ENCODE measurements at regions not wholly inside any gene's neighbourhood (a gene's known extent, or its start where the extent isn't known, plus 50 kb on each side); places are given as distances from the start of the nearest gene placed in this dataset.
"Not testable (repeated sequence)": the region's sequence is repeated elsewhere in the genome, so short reads cannot be mapped to it uniquely, and the experiment has no call there.

DNA sequence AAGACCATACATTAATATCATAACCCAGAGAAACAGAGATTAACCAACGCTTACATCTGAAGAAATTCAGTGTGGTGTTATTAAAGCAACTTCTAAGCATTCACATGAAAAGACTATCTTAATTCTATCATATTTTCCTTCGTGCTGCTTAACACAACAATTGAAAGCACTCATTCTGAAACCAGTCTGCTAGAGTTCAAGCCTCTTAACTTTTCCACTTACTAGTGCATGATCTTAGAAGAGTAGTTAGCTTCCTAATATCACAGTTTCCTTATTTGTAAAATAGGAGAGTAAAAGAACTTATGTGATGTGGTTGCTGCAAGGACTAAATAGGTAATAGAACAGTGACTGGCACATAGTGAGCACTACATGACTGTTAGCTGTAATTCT lies 379.3 kb downstream of the TRIM36 start:
- DNase-seq: no peak

DNA sequence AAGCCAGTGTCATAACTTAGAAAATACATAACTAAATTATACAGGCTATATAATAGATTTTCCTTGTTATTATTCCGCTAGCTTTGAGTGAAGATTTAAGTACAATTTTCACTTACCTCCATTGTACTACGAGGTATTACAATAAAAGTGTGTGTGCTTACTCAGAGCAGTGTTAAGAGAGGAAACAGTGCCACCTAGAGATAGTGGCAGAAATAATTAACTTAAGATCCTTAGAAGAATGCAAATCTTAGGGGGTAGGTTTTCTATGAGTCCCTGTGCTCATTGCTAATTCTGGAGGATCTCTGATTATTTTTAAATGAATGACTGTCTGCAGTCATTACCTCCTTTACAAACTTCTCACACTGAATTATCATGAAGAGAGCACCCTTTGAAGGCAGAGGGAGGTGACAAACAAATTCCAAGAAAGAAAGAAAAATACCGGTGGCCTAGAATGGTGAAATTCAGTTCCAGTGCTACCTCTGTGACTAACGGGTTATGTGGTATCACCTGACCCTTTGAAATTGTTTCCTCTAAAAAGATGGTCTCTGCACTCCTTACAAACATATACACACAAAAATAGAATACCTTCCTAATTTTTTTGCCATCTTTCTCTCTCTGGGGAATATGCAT lies 379.8 kb downstream of the TRIM36 start:
- DNase-seq: no peak

- DNase-seq: peak; percentile 53
Observed at GRCh38 chr5:114782869-114783268, 386.8 kb downstream of the TRIM36 start.

GRCh38 chr5:114782177-114782576 lies 387.5 kb downstream of the TRIM36 start:
- DNase-seq: peak; percentile 29

GRCh38 chr5:114780290-114780689 lies 389.4 kb downstream of the TRIM36 start:
- DNase-seq: no peak

- no peak for DNase-seq
Observed at GRCh38 chr5:114744406-114744805, 382.5 kb downstream of the KCNN2 start.

GRCh38 chr5:114734238-114734637 lies 372.4 kb downstream of the KCNN2 start:
- no peak for DNase-seq

- DNase-seq: no peak
Observed at GRCh38 chr5:114729986-114730385, 368.1 kb downstream of the KCNN2 start.

DNA sequence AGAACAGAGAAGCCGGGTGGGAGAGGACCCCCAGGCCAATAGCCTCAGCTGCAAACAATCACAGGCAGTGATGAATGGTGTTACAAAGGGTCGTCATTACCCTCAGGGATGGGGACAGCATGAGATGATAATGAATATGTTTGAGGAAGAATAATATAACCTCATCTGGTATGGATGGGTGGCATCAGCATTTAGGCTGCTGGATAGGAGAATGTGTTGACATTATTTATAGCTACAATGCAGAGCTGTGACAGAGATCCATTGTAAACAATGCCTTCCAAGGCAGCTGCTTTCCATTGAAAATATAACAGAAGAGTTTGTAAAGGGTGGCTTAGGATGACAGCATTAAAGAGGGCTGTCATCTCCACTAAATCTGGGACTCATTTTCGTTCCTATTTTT lies 365.5 kb downstream of the KCNN2 start:
- no peak for DNase-seq

DNA sequence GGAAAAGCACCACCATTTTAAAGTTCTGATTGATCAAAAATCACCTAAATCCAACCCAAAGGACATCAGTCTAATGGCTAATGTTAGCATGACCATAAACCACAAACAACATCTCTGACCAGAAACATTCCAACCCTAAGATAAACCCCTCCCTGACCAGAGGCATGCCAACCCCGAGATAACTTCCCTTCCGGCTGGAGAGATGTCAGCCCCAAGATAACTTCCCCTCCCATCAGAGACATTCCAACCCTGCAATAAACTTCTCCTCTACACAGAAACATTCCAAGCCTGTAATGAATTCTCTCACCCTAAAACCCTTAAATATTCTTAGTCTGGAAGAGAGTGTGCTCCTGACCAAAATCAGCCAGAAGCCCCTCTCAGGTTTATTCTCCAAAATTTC lies 364.3 kb downstream of the KCNN2 start:
- DNase-seq: no peak

GRCh38 chr5:114719268-114719667 lies 357.4 kb downstream of the KCNN2 start:
- DNase-seq: no peak

- no peak for DNase-seq
Observed at GRCh38 chr5:114716955-114717354, 355.1 kb downstream of the KCNN2 start.

GRCh38 chr5:114704225-114704893 lies 342.5 kb downstream of the KCNN2 start:
- not testable (repeated sequence) for DNase-seq

DNA sequence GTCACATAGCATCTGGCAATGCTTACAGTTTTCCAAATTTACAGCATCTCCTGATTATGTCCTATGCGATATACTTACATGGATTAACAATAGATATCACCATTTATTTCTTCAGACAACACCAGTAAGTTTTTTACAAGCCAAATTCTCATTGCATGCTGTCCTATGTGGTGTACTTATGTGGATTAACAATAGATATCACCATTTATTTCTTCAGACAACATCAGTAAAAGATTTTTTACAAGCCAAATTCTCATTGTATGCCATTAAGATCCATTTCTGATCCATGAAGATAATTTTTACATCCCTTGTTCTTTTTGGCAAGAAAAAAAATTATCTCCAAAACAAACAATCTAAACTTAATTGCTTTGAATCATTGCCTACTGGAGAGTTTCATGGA lies 340.9 kb downstream of the KCNN2 start:
- DNase-seq: no peak

DNA sequence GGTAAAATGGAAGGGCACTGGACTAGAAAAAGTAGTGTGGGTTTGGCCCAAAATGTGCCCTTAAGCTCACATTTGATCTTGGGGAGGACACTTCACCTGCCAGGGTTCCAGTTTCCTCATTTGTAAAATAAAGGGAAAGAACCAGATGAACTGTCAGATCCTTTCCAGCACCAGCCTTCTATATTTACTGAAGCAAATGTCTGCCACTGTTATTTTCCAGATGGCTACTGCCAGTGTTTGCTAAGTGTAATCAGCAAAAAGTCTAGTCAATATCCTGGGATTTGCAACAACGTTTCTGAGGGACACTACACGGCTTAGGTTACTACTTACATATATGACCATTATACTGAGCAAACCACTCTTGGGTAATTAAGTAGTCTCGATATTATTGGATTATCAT lies 340.3 kb downstream of the KCNN2 start:
- no peak for DNase-seq

- no peak for DNase-seq
Observed at GRCh38 chr5:114700823-114701222, 339.0 kb downstream of the KCNN2 start.

DNA sequence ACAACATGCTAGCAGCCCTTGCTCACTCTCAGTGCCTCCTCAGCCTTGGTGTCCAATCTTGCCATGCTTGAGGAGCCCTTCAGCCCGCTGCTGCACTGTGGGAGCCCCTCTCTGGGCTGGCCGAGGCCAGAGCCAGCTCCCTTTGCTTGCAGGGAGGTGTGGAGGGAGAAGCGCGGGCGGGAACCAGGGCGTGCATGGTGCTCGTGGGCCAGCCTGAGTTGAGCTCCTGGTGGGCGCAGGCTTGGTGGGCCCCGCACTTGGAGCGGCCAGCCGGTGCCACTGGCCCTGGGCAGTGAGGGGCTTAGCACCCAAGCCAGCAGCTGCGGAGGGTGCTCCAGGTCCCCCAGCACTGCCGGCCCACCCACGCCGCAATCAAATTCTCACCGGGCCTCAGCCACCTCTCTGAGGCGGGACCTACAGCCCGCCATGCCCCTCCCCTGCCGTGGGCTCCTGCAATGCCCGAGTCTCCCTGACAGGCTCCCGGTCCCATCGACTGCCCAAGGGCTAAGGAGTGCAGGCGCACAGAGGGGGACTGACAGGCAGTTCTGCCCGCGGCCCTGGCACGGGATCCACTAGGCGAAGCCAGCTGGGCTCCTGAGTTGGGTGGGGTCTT lies 333.5 kb downstream of the KCNN2 start:
- DNase-seq: no peak

GRCh38 chr5:114686356-114686755 lies 324.5 kb downstream of the KCNN2 start:
- DNase-seq: no peak

DNA sequence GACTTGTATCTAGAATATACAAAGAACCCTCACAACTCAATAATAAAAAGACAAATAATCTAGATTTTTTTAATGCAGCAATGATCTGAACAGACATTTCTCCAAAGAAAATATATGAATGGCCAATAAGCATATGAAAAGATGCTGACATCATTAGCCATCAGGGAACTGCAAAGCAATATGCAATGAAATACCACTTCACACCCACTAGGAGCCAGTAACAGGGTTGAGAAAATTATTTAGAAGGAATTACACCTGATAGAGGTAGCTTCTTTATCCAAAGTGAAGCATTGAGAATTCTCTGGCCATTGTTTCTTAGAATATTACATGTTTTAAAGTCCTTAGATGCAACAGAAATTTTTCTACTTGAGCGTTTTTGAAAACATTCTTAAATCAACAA lies 316.9 kb downstream of the KCNN2 start:
- no peak for DNase-seq

GRCh38 chr5:114665551-114665950 lies 303.7 kb downstream of the KCNN2 start:
- no peak for DNase-seq

DNA sequence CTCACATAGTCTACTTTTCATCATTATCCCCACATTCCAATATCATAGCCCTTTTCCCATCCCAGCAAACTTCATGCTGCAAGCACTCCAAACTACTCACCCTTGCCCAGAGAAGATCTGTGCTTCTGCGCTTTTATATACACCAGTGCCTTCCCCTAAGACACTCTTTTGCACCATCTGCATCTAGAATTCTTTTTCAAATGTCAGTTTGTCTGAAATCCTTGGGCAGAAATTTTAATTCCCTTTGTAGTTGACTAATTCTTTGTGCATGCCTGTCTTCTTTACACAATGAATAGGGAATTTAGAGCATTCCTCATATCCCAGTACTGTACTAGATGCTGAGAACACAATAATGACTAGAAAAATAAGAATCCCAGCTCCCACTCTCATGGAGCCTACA lies 298.9 kb downstream of the KCNN2 start:
- no peak for DNase-seq

- DNase-seq: no peak
Observed at GRCh38 chr5:114658194-114658593, 296.3 kb downstream of the KCNN2 start.

GRCh38 chr5:114657342-114658130 lies 295.7 kb downstream of the KCNN2 start:
- DNase-seq: no peak

DNA sequence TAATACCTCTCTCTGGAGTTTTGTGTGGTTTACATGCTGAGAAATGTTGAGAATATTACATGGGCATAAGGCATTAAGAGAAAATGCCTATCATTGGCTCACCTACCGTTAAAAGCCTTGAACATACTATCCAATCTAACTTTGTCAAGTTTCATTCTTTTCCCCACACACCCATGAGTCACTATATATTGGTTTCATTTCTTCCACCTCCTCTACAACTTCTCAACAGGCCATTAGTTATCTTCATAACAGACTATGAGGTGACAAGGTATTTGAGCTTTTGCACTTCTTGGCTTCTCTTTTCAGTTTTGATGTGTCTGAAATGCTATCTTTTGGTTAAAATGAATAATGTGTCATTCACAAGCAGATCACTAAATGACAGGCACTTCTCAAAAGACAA lies 288.0 kb downstream of the KCNN2 start:
- DNase-seq: no peak
